MM.1S (cell line): ENCODE measurements at regions not wholly inside any gene's neighbourhood (a gene's known extent, or its start where the extent isn't known, plus 50 kb on each side); places are given as distances from the start of the nearest gene placed in this dataset.

ENCODE experiments used
- DNase-seq: peaks from one replicate; pipeline ENCODE4 v3.0.0-alpha.2; 2015
- H2AFZ ChIP-seq: fragments of 300-600 bp; sonication (generic); 2 replicates; pipeline ENCODE4 v1.6.0; 2016; ENCODE audit warnings: antibody characterized with exemption, low read length
- H3F3A ChIP-seq: fragments of 300-600 bp; sonication (generic); 2 replicates; pipeline ENCODE4 v1.6.1; 2016; ENCODE audit warnings: mild to moderate bottlenecking, antibody characterized with exemption, low read length, moderate library complexity, mixed read lengths; ENCODE audit not compliant: insufficient read depth
- H3K27ac ChIP-seq: fragments of 300-600 bp; sonication (generic); 2 replicates; pipeline ENCODE4 v1.5.1; 2016; ENCODE audit warnings: mild to moderate bottlenecking, low read length
- H3K27me3 ChIP-seq: fragments of 300-600 bp; sonication (generic); replicated peaks from 2 replicates; pipeline ENCODE4 v1.6.0; 2016; ENCODE audit warnings: low read length; ENCODE audit not compliant: insufficient read depth
- H3K36me3 ChIP-seq: fragments of 300-600 bp; sonication (generic); replicated peaks from 2 replicates; pipeline ENCODE4 v1.6.1; 2016; ENCODE audit warnings: mild to moderate bottlenecking, low read length, mixed read lengths; ENCODE audit not compliant: insufficient read depth
- H3K4me1 ChIP-seq: fragments of 300-600 bp; sonication (generic); 2 replicates; pipeline ENCODE4 v1.6.1; 2016; ENCODE audit warnings: low read length, mixed read lengths
- H3K4me2 ChIP-seq: fragments of 300-600 bp; sonication (generic); 2 replicates; pipeline ENCODE4 v1.6.0; 2016; ENCODE audit warnings: low read depth, low read length
- H3K4me3 ChIP-seq: fragments of 300-600 bp; sonication (generic); 2 replicates; pipeline ENCODE4 v1.5.1; 2016; ENCODE audit warnings: low read length, mixed read lengths
- H3K79me2 ChIP-seq: fragments of 300-600 bp; sonication (generic); 2 replicates; pipeline ENCODE4 v1.6.1; 2016; ENCODE audit warnings: mixed run types, low read length, mixed read lengths
- H3K9ac ChIP-seq: fragments of 300-600 bp; sonication (generic); 2 replicates; pipeline ENCODE4 v1.6.1; 2016; ENCODE audit warnings: low read length, mixed read lengths
- H3K9me2 ChIP-seq: fragments of 300-600 bp; sonication (generic); replicated peaks from 2 replicates; pipeline ENCODE4 v1.6.1; 2016; ENCODE audit warnings: mild to moderate bottlenecking, low read length, mixed read lengths; ENCODE audit not compliant: insufficient read depth
- H3K9me3 ChIP-seq: fragments of 300-600 bp; sonication (generic); replicated peaks from 2 replicates; pipeline ENCODE4 v1.6.1; 2016; ENCODE audit warnings: mild to moderate bottlenecking, low read length, mixed read lengths; ENCODE audit not compliant: insufficient read depth
- H4K20me1 ChIP-seq: fragments of 300-600 bp; sonication (generic); 2 replicates; pipeline ENCODE4 v1.6.1; 2016; ENCODE audit warnings: mild to moderate bottlenecking, low read length, moderate library complexity, mixed read lengths; ENCODE audit not compliant: insufficient read depth
- CTCF ChIP-seq: fragments of 300-600 bp; sonication (generic); IDR thresholded peaks from 2 replicates; pipeline ENCODE4 v1.5.1; 2016; ENCODE audit warnings: antibody characterized with exemption, low read length, mixed read lengths
- EZH2 ChIP-seq: fragments of 300-600 bp; sonication (generic); optimal IDR thresholded peaks from 2 replicates; pipeline ENCODE3; 2017; ENCODE audit warnings: low read depth, mild to moderate bottlenecking, antibody characterized with exemption, low read length, mixed read lengths
- EZH2phosphoT487 ChIP-seq: fragments of 300-600 bp; sonication (generic); IDR thresholded peaks from 2 replicates; pipeline ENCODE4 v1.6.1; 2018; ENCODE audit warnings: antibody characterized with exemption, low read length

GRCh38 chr13:84543962-84544361 is 661.7 kb upstream of the SLITRK1 start:
- no peak overlapping the region for H3K4me3 ChIP-seq
- no peak overlapping the region for H3K4me2 ChIP-seq
- no peak for DNase-seq
- no peaks in the 10 kb centered on the region for H3K9me2 ChIP-seq
- H3K9me3 ChIP-seq: no peaks in the 10 kb centered on the region
- H3K9ac ChIP-seq: no peak overlapping the region
- no peaks in the 10 kb centered on the region for H3K4me1 ChIP-seq
- TF ChIP-seq CTCF (no peak), EZH2 (no peak), EZH2phosphoT487 (no peak)
- no peaks in the 10 kb centered on the region for H3K27me3 ChIP-seq
- no peak overlapping the region for H3K27ac ChIP-seq
- no peaks in the 10 kb centered on the region for H4K20me1 ChIP-seq
- H3K79me2 ChIP-seq: no peaks in the 10 kb centered on the region
- no peaks in the 10 kb centered on the region for H3F3A ChIP-seq
- H2AFZ ChIP-seq: no peak overlapping the region
- H3K36me3 ChIP-seq: no peaks in the 10 kb centered on the region

GRCh38 chr13:84542348-84542747 is 660.1 kb upstream of the SLITRK1 start:
- DNase-seq: no peak
- H3K36me3 ChIP-seq: no peaks in the 10 kb centered on the region
- H3K4me3 ChIP-seq: no peak overlapping the region
- H3K4me1 ChIP-seq: no peaks in the 10 kb centered on the region
- no peak overlapping the region for H3K27ac ChIP-seq
- H3F3A ChIP-seq: no peaks in the 10 kb centered on the region
- H3K79me2 ChIP-seq: no peaks in the 10 kb centered on the region
- H3K9ac ChIP-seq: no peak overlapping the region
- H2AFZ ChIP-seq: no peak overlapping the region
- no peaks in the 10 kb centered on the region for H3K27me3 ChIP-seq
- no peak overlapping the region for H3K4me2 ChIP-seq
- H4K20me1 ChIP-seq: no peaks in the 10 kb centered on the region
- TF ChIP-seq EZH2 (no peak), EZH2phosphoT487 (no peak), CTCF (no peak)
- H3K9me2 ChIP-seq: no peaks in the 10 kb centered on the region
- H3K9me3 ChIP-seq: no peaks in the 10 kb centered on the region

GRCh38 chr13:84536906-84537305 is 654.6 kb upstream of the SLITRK1 start:
- Histone ChIP-seq H4K20me1 (no peaks in the 10 kb centered on the region; the same call in 1 of the 2 replicates), H3K9me2 (no peaks in the 10 kb centered on the region), H3K9ac (no peak overlapping the region), H3K27ac (no peak overlapping the region), H3F3A (no peaks in the 10 kb centered on the region), H3K4me1 (no peaks in the 10 kb centered on the region), H2AFZ (no peak overlapping the region), H3K27me3 (no peaks in the 10 kb centered on the region), H3K4me2 (no peak overlapping the region), H3K9me3 (no peaks in the 10 kb centered on the region), H3K79me2 (no peaks in the 10 kb centered on the region), H3K36me3 (no peaks in the 10 kb centered on the region), H3K4me3 (no peak overlapping the region)
- TF ChIP-seq EZH2 (no peak), CTCF (no peak), EZH2phosphoT487 (no peak)
- no peak for DNase-seq
